GM12875 (cell line): ENCODE measurements at regions not wholly inside any gene's neighbourhood (a gene's known extent, or its start where the extent isn't known, plus 50 kb on each side); places are given as distances from the start of the nearest gene placed in this dataset.

Source experiments
- H3K4me3 ChIP-seq: one replicate; pipeline ENCODE4 v1.5.1; 2011; ENCODE audit warnings: low read depth, low read length, control low read depth
- CTCF ChIP-seq: IDR thresholded peaks from 2 replicates; pipeline ENCODE4 v1.5.1; 2011; ENCODE audit warnings: low read depth, mild to moderate bottlenecking, control low read depth, inconsistent platforms, low read length, moderate library complexity, borderline replicate concordance; ENCODE audit not compliant: insufficient read depth

GRCh38 chr18:43931439-43931838 is 654.1 kb upstream of the SYT4 start:
- TF ChIP-seq CTCF, result no peak
- no peak overlapping the region for H3K4me3 ChIP-seq

GRCh38 chr18:43932140-43932539 is 654.9 kb upstream of the SYT4 start:
- no peak overlapping the region for H3K4me3 ChIP-seq
- no peak for TF ChIP-seq CTCF

- TF ChIP-seq CTCF, result no peak
- H3K4me3 ChIP-seq, result no peak overlapping the region
Observed at GRCh38 chr18:43933177-43933576, 655.9 kb upstream of the SYT4 start.

- H3K4me3 ChIP-seq, result no peak overlapping the region
- TF ChIP-seq CTCF, result no peak
Observed at GRCh38 chr18:43934322-43934721, 657.0 kb upstream of the SYT4 start.

- no peak for TF ChIP-seq CTCF
- no peak overlapping the region for H3K4me3 ChIP-seq
Observed at GRCh38 chr18:43934781-43935471, 657.6 kb upstream of the SYT4 start.

GRCh38 chr18:43936176-43936575 is 658.9 kb upstream of the SYT4 start:
- H3K4me3 ChIP-seq, result no peak overlapping the region
- TF ChIP-seq CTCF, result no peak

GRCh38 chr18:43949291-43949690 is 672.0 kb upstream of the SYT4 start:
- H3K4me3 ChIP-seq, result no peak overlapping the region

More at GRCh38 chr18:43949291-43949690, 672.0 kb upstream of the SYT4 start:
- TF ChIP-seq CTCF, result no peak
